ENCODE measurements at regions not wholly inside any gene's neighbourhood (a gene's known extent, or its start where the extent isn't known, plus 50 kb on each side); places are given as distances from the start of the nearest gene placed in this dataset.

GRCh38 chrX:39017716-39018115, 216.5 kb downstream of the MID1IP1 start:
- no peaks in the 10 kb centered on the region for H3K27me3 Mint-ChIP-seq
- H3K4me1 Mint-ChIP-seq = peaks cover 2% of the 10 kb centered on the region
- TF ChIP-seq CTCF (IDR thresholded peaks at IDR 0.05) = no peak

GRCh38 chrX:39018541-39018940, 217.3 kb downstream of the MID1IP1 start:
- Mint-ChIP-seq H3K27me3 (no peaks in the 10 kb centered on the region), H3K9me3 (no peaks in the 10 kb centered on the region), H3K4me1 (no peaks in the 10 kb centered on the region), H3K4me3 (no peak overlapping the region), H3K27ac (no peak overlapping the region), H3K36me3 (ENCODE audit: low read depth) (no peaks in the 10 kb centered on the region)
- CTCF ChIA-PET = no interaction called here
- intact Hi-C loops (cut with micrococcal nuclease) = no loop called here
- ATAC-seq (ENCODE audit: low read depth) = no peak
- TF ChIP-seq CTCF (IDR thresholded peaks at IDR 0.05) = no peak
- DNase-seq = no peak
- POLR2A ChIA-PET = no interaction called here

More at GRCh38 chrX:39017716-39018115, 216.5 kb downstream of the MID1IP1 start:
- CTCF ChIA-PET = no interaction called here
- no peak for ATAC-seq (ENCODE audit: low read depth)
- Mint-ChIP-seq H3K36me3 (ENCODE audit: low read depth) (no peaks in the 10 kb centered on the region), H3K27ac (no peak overlapping the region), H3K4me3 (no peak overlapping the region), H3K9me3 (no peaks in the 10 kb centered on the region)
- POLR2A ChIA-PET = no interaction called here
- intact Hi-C loops (cut with micrococcal nuclease) = no loop called here
- no peak for DNase-seq

- ATAC-seq (ENCODE audit: low read depth) (no peak), DNase-seq (no peak)
- Mint-ChIP-seq H3K27me3 (no peaks in the 10 kb centered on the region), H3K36me3 (ENCODE audit: low read depth) (no peaks in the 10 kb centered on the region), H3K4me1 (no peaks in the 10 kb centered on the region), H3K27ac (no peak overlapping the region), H3K9me3 (no peaks in the 10 kb centered on the region), H3K4me3 (no peak overlapping the region)
- ChIA-PET POLR2A (no interaction called here), CTCF (no interaction called here)
- no peak for TF ChIP-seq CTCF (IDR thresholded peaks at IDR 0.05)
- intact Hi-C loops (cut with micrococcal nuclease) = no loop called here
Observed at GRCh38 chrX:39019056-39019455, 217.8 kb downstream of the MID1IP1 start.

GRCh38 chrX:39020051-39020669, 218.9 kb downstream of the MID1IP1 start:
- intact Hi-C loops (cut with micrococcal nuclease) = no loop called here
- ATAC-seq (ENCODE audit: low read depth) (no peak), DNase-seq (no peak)
- ChIA-PET POLR2A (no interaction called here), CTCF (no interaction called here)
- TF ChIP-seq CTCF (IDR thresholded peaks at IDR 0.05) = no peak
- no peaks in the 10 kb centered on the region for H3K9me3 Mint-ChIP-seq
- H3K36me3 Mint-ChIP-seq (ENCODE audit: low read depth) = no peaks in the 10 kb centered on the region
- H3K27me3 Mint-ChIP-seq = no peaks in the 10 kb centered on the region
- no peak overlapping the region for H3K27ac Mint-ChIP-seq
- H3K4me1 Mint-ChIP-seq = no peaks in the 10 kb centered on the region
- H3K4me3 Mint-ChIP-seq = no peak overlapping the region

- CTCF ChIA-PET = no interaction called here
- no peak for ATAC-seq (ENCODE audit: low read depth)
- intact Hi-C loops (cut with micrococcal nuclease) = no loop called here
Observed at GRCh38 chrX:39022106-39022505, 220.8 kb downstream of the MID1IP1 start.

More at GRCh38 chrX:39022106-39022505, 220.8 kb downstream of the MID1IP1 start:
- no peaks in the 10 kb centered on the region for H3K9me3 Mint-ChIP-seq
- H3K36me3 Mint-ChIP-seq (ENCODE audit: low read depth) = no peaks in the 10 kb centered on the region
- H3K27me3 Mint-ChIP-seq = no peaks in the 10 kb centered on the region
- TF ChIP-seq CTCF (IDR thresholded peaks at IDR 0.05) = no peak
- H3K27ac Mint-ChIP-seq = no peak overlapping the region
- DNase-seq = no peak
- POLR2A ChIA-PET = no interaction called here
- H3K4me3 Mint-ChIP-seq = no peak overlapping the region
- H3K4me1 Mint-ChIP-seq = no peaks in the 10 kb centered on the region
